Breast epithelium (tissue), 4 donors: ENCODE measurements at regions not wholly inside any gene's neighbourhood (a gene's known extent, or its start where the extent isn't known, plus 50 kb on each side); places are given as distances from the start of the nearest gene placed in this dataset.

ENCODE experiments used
- DNase-seq, 2 donors: peaks; one replicate each; pipeline ENCODE4 v3.0.0-alpha.2; 2019; ENCODE audit warnings: low spot score in 2 of 2
- H3K27ac ChIP-seq, 2 donors: fragments of 200-600 bp; sonication (generic) in 1 of 2; one replicate each; pipeline ENCODE4 v1.5.1; 2016 to 2019; ENCODE audit warnings: mild to moderate bottlenecking in 1 of 2
- H3K27me3 ChIP-seq, 2 donors: fragments of 200-600 bp; sonication (generic) in 1 of 2; one replicate each; pipeline versions ENCODE4 v1.5.1 to v1.6.0; 2017 to 2019; ENCODE audit warnings: control low read depth in 1 of 2, mild to moderate bottlenecking in 1 of 2
- H3K36me3 ChIP-seq: fragments of 200-600 bp; one replicate; pipeline ENCODE4 v1.5.1; 2019
- H3K4me1 ChIP-seq, 2 donors: fragments of 200-600 bp; sonication (generic); one replicate each; pipeline ENCODE4 v1.5.1; 2016 to 2019; ENCODE audit warnings: control low read depth in 1 of 2
- H3K4me3 ChIP-seq, 3 donors: fragments of 200-600 bp; sonication (generic); 1 replicate in 2 of 3; 2 replicates in 1 of 3; pipeline ENCODE4 v1.5.1; 2016 to 2019; ENCODE audit warnings: mild to moderate bottlenecking in 3 of 3, moderate library complexity in 2 of 3
- H3K9me3 ChIP-seq, 2 donors: fragments of 200-600 bp; sonication (generic) in 1 of 2; one replicate each; pipeline ENCODE4 v1.5.1; 2016 to 2019; ENCODE audit warnings: control low read depth in 1 of 2
- POLR2A ChIP-seq: fragments of 450-650 bp; IDR thresholded peaks from one replicate; pipeline ENCODE4 v1.6.1; 2016; ENCODE audit warnings: antibody characterized with exemption, mild to moderate bottlenecking, moderate library complexity
- POLR2AphosphoS5 ChIP-seq, 3 donors: sonication (generic); formaldehyde crosslinking; IDR thresholded peaks; one replicate each; pipeline ENCODE4 v1.6.1; 2017; ENCODE audit warnings: antibody characterized with exemption in 3 of 3
- intact Hi-C: fragments of 100-400 bp; cut with DNase I; formaldehyde crosslinking; loops from one replicate; pipeline ENCODE4 v1.15.1; 2023; ENCODE audit warnings: low total_unique reads
- TF ChIP-seq, protein P1 (sequence below), 3 donors: fragments of 450-650 bp; IDR thresholded peaks; one replicate each; pipeline ENCODE4 v1.5.1; 2016 to 2017; ENCODE audit warnings: antibody characterized with exemption in 3 of 3, mild to moderate bottlenecking in 3 of 3, moderate library complexity in 3 of 3

DNA sequence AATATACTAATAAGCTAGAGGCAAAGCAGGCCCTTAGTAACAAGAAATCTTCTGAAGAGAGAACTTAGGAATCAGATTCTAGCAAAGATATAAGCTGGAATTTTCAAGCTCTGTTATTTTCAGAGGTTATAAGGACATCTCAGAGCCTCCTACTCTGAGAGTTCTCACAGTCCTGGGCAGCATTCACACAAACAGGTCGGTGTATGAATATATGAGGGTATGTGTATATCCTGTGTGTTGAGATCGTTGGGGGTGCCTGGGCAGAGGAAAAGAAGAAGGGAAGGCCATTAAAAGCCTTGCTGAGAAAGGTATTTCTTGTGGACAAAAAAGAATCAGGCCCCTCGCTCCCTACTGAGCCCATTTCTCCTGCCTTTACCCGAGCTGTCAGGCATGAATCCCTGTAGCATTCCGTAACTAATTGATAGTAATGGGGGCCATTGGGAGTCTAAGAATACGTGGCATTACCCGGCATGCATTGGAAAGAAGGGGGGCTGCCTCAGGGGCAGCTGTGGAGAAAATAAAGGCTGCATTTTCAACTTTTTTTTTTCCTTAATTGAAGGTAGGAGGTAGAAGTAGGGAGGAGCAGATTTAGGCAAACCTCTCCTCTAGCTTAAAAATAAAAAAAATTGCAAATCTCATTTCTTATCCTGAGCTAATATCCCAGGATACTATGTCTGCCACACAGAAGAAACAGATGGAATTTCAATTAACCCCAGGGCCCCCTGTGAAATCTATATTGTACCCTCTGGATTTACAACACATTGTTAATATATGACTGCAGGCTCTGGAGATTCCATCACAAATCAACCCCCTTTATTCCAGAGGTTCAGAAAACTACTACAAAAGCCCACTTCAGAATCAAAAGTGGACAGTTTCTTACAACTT is 103.8 kb downstream of the GTPBP8 start:
- Histone ChIP-seq H3K27me3 (no peaks in the 10 kb centered on the region), H3K36me3 (no peaks in the 10 kb centered on the region), H3K9me3 (no peaks in the 10 kb centered on the region), H3K4me1 (no peaks in the 10 kb centered on the region), H3K4me3 (no peak overlapping the region), H3K27ac (no peak overlapping the region)
- TF ChIP-seq, protein P1, sequence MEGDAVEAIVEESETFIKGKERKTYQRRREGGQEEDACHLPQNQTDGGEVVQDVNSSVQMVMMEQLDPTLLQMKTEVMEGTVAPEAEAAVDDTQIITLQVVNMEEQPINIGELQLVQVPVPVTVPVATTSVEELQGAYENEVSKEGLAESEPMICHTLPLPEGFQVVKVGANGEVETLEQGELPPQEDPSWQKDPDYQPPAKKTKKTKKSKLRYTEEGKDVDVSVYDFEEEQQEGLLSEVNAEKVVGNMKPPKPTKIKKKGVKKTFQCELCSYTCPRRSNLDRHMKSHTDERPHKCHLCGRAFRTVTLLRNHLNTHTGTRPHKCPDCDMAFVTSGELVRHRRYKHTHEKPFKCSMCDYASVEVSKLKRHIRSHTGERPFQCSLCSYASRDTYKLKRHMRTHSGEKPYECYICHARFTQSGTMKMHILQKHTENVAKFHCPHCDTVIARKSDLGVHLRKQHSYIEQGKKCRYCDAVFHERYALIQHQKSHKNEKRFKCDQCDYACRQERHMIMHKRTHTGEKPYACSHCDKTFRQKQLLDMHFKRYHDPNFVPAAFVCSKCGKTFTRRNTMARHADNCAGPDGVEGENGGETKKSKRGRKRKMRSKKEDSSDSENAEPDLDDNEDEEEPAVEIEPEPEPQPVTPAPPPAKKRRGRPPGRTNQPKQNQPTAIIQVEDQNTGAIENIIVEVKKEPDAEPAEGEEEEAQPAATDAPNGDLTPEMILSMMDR (IDR thresholded peaks at IDR 0.05): no peak
- TF ChIP-seq POLR2A (no peak), POLR2AphosphoS5 (IDR thresholded peaks at IDR 0.05) (no peak)
- DNase-seq: no peak
- intact Hi-C loops: no loop called here

DNA sequence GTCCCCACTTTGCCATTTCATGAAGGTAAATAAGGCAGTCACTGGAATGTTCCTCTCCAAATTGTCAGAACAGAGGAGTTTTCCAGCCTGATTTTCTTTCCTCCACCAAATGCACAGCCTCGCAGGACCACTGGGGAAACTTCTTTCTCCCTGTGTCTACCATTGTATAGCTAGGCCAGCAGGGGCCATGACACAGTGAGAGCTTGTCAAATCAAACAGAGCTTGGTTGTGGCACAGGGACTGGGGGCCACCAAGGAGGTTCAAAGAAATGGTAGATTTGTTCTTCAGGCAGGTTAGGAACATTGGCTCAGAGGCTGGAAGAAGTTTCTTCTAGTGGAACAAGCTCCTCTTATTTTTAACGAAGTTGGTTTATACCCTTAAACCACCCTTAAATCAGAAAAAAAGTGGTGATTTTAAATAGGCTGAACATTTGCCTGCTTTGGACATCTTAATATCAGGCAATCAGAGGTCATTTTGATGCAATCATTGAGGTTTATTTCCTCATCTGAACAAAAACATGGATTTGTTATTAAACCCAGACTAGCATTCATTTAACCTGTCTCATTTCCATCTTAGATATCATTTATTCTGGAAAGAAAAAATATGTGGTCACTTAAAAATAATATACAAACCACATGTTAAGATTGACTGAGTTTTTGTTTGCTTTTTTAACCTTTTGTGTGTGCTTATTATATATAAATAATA is 105.6 kb downstream of the GTPBP8 start:
- Histone ChIP-seq H3K27ac (peak overlapping the region in 1 of 2 donors; percentile 54), H3K27me3 (no peaks in the 10 kb centered on the region), H3K4me1 (no peaks in the 10 kb centered on the region), H3K4me3 (no peak overlapping the region), H3K9me3 (no peaks in the 10 kb centered on the region), H3K36me3 (no peaks in the 10 kb centered on the region)
- intact Hi-C loops: no loop called here
- TF ChIP-seq, protein P1 (IDR thresholded peaks at IDR 0.05): no peak
- DNase-seq: no peak

DNA sequence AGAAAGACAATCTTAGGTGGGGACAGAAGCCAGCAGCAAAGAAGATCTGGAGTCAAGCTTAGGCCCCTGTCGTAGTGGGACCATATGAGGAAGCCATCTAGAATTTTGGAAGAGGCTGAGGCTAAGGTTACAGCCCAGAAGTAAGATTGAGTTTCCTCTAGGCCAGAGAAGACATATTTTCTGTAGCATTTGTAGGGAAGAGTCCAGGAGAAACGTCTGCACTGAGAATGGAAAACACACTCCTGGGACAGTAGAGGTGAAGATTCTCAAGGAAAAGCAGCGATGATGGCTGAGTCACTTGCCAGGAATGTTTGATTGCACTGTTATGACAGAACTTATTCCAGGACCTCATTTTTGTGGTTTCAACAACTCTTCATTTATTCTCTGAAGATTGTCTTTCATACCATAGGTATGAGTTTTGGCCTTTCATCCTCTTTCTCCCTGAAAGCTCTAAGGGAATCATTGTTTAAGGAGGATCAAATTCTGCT is 107.2 kb downstream of the GTPBP8 start:
- Histone ChIP-seq H3K9me3 (no peaks in the 10 kb centered on the region), H3K27me3 (no peaks in the 10 kb centered on the region), H3K27ac (peak overlapping the region; percentile 72 to 81), H3K36me3 (no peaks in the 10 kb centered on the region), H3K4me3 (no peak overlapping the region), H3K4me1 (no peaks in the 10 kb centered on the region)
- no peak for TF ChIP-seq POLR2A
- TF ChIP-seq, protein P1 (IDR thresholded peaks at IDR 0.05): no peak
- TF ChIP-seq POLR2AphosphoS5 (IDR thresholded peaks at IDR 0.05): peak in 2 of 3 donors; percentile 33 to 52
- DNase-seq: peak in 1 of 2 donors; percentile 51
- intact Hi-C loops: no loop called here

DNA sequence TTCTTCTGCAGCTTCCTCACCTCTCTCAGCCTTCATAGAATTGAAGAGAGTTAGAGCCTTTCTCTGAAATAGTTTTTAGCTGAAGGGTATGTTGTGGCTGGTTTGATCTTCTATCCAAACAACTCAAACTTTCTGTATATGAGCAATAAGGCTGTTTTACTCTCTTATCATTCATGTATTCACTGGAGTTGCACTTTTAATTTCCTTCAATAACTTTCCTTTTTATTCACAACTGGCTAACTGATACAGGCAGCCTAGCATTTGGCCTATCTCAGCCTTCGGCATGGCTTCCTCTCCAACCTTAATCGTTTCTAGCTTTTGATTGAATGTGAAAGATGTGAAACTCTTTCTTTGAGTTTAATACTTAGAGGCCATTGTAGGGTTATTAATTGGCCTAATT is 109.3 kb downstream of the GTPBP8 start:
- no peaks in the 10 kb centered on the region for H3K36me3 ChIP-seq

DNA sequence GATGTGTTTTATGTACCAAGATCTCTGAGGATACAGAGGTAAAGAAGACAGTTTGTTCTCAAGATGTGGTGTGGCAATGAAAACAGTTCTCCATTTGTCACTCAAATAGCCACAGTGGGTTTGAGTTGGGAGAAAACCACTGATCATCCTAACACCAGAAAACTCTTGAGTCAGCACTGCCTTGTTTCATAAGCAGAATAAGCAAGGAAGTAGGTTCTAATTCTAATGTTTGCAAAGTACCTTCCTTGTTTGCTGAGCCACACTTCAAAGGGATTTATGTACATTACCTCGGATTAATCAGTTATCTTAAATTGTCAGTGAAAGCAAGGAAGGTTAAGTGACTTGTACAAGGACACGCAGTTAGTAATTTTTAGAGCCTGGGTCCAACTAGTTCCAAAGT is 107.8 kb upstream of the BOC start:
- TF ChIP-seq, protein P1 (IDR thresholded peaks at IDR 0.05): no peak
- no peak for TF ChIP-seq POLR2A
- no peak for TF ChIP-seq POLR2AphosphoS5 (IDR thresholded peaks at IDR 0.05)
- no peak for DNase-seq
- intact Hi-C loops: no loop called here
- H3K9me3 ChIP-seq: no peaks in the 10 kb centered on the region
- H3K36me3 ChIP-seq: no peaks in the 10 kb centered on the region
- no peaks in the 10 kb centered on the region for H3K27me3 ChIP-seq
- H3K4me3 ChIP-seq: no peak overlapping the region
- H3K4me1 ChIP-seq: no peaks in the 10 kb centered on the region
- H3K27ac ChIP-seq: no peak overlapping the region

More for the DNA sequence above, 109.3 kb downstream of the GTPBP8 start:
- Histone ChIP-seq H3K9me3 (no peaks in the 10 kb centered on the region), H3K27ac (peak overlapping the region in 1 of 2 donors; percentile 30), H3K4me1 (no peaks in the 10 kb centered on the region), H3K27me3 (no peaks in the 10 kb centered on the region), H3K4me3 (no peak overlapping the region)
- intact Hi-C loops: no loop called here
- TF ChIP-seq POLR2A: no peak
- no peak for TF ChIP-seq POLR2AphosphoS5 (IDR thresholded peaks at IDR 0.05)
- no peak for DNase-seq
